Neutrophil (primary cell): ENCODE measurements at regions not wholly inside any gene's neighbourhood (a gene's known extent, or its start where the extent isn't known, plus 50 kb on each side); places are given as distances from the start of the nearest gene placed in this dataset.
A peak's percentile ranks its signal among the peaks of the same experiment; 100 is the strongest.

ENCODE experiments used
- H3K27ac ChIP-seq: fragments of 200-600 bp; sonication (generic); 2 replicates; pipeline ENCODE4 v1.5.1; 2016; ENCODE audit warnings: mild to moderate bottlenecking, moderate library complexity
- H3K27me3 ChIP-seq: fragments of 200-600 bp; sonication (generic); 2 replicates; pipeline ENCODE4 v1.6.0; 2016; ENCODE audit warnings: mild to moderate bottlenecking
- H3K36me3 ChIP-seq: fragments of 200-600 bp; sonication (generic); 2 replicates; pipeline ENCODE4 v1.5.1; 2017
- H3K4me1 ChIP-seq, 2 experiments: fragments of 200-600 bp in 1 of 2; sonication (generic) in 1 of 2; 1 replicate in 1 of 2; 2 replicates in 1 of 2; pipeline versions ENCODE4 v1.5.1 to v1.6.1; 2013 to 2016; ENCODE audit warnings: low read depth in 1 of 2, low read length in 1 of 2, mild to moderate bottlenecking in 1 of 2, moderate library complexity in 1 of 2; ENCODE audit not compliant: control insufficient read depth in 1 of 2, insufficient read depth in 1 of 2
- H3K4me3 ChIP-seq, 2 experiments: fragments of 200-600 bp in 1 of 2; sonication (generic) in 1 of 2; 1 replicate in 1 of 2; 2 replicates in 1 of 2; pipeline ENCODE4 v1.5.1; 2013 to 2016; ENCODE audit warnings: low read depth in 1 of 2, low read length in 1 of 2, mild to moderate bottlenecking in 1 of 2, moderate library complexity in 1 of 2
- H3K9me3 ChIP-seq: fragments of 200-600 bp; sonication (generic); 2 replicates; pipeline ENCODE4 v1.5.1; 2016
- CTCF ChIP-seq: fragments of 200-600 bp; sonication (generic); IDR thresholded peaks from 2 replicates; pipeline ENCODE4 v1.5.1; 2016; ENCODE audit warnings: antibody characterized with exemption

- no peak overlapping the region for H3K27ac ChIP-seq
- no peak for TF ChIP-seq CTCF
Observed at GRCh38 chr5:17114233-17114632, 103.2 kb upstream of the BASP1 start.

GRCh38 chr5:17114715-17115599 lies 102.5 kb upstream of the BASP1 start:
- Histone ChIP-seq H3K4me3 (no peak overlapping the region), H3K27ac (no peak overlapping the region), H3K4me1 (peaks cover 9 to 22% of the 10 kb centered on the region in 2 experiments), H3K27me3 (no peaks in the 10 kb centered on the region), H3K36me3 (no peaks in the 10 kb centered on the region), H3K9me3 (no peaks in the 10 kb centered on the region)
- TF ChIP-seq CTCF, result no peak

More at GRCh38 chr5:17114233-17114632, 103.2 kb upstream of the BASP1 start:
- Histone ChIP-seq H3K36me3 (no peaks in the 10 kb centered on the region), H3K4me3 (no peak overlapping the region), H3K9me3 (no peaks in the 10 kb centered on the region), H3K4me1 (peaks cover 5 to 16% of the 10 kb centered on the region in 2 experiments), H3K27me3 (no peaks in the 10 kb centered on the region)

- Histone ChIP-seq H3K27ac (no peak overlapping the region), H3K27me3 (no peaks in the 10 kb centered on the region), H3K9me3 (no peaks in the 10 kb centered on the region), H3K4me1 (peaks cover 9 to 22% of the 10 kb centered on the region in 2 experiments), H3K36me3 (no peaks in the 10 kb centered on the region), H3K4me3 (no peak overlapping the region)
- no peak for TF ChIP-seq CTCF
Observed at GRCh38 chr5:17115855-17116254, 101.6 kb upstream of the BASP1 start.

- peak overlapping the region; percentile 78 for H3K27ac ChIP-seq
- TF ChIP-seq CTCF, result no peak
- no peak overlapping the region for H3K4me3 ChIP-seq
- no peaks in the 10 kb centered on the region for H3K9me3 ChIP-seq
- no peaks in the 10 kb centered on the region for H3K36me3 ChIP-seq
- H3K27me3 ChIP-seq, result no peaks in the 10 kb centered on the region
- H3K4me1 ChIP-seq, result peaks cover 9 to 22% of the 10 kb centered on the region in 2 experiments
Observed at GRCh38 chr5:17118631-17119030, 98.8 kb upstream of the BASP1 start.

GRCh38 chr5:17120209-17120608 lies 97.2 kb upstream of the BASP1 start:
- no peak overlapping the region for H3K27ac ChIP-seq
- H3K36me3 ChIP-seq, result no peaks in the 10 kb centered on the region
- no peak overlapping the region for H3K4me3 ChIP-seq
- no peak for TF ChIP-seq CTCF
- H3K4me1 ChIP-seq, result peaks cover 9 to 22% of the 10 kb centered on the region in 2 experiments
- H3K27me3 ChIP-seq, result no peaks in the 10 kb centered on the region
- no peaks in the 10 kb centered on the region for H3K9me3 ChIP-seq
